Stimulated activated CD4-positive, alpha-beta T cell treated with anti-CD3 and anti-CD28 coated beads, Interleukin-1b, Interleukin-23, amount 100 ng/mL, for 4 hours (primary cell): ENCODE measurements at regions not wholly inside any gene's neighbourhood (a gene's known extent, or its start where the extent isn't known, plus 50 kb on each side); places are given as distances from the start of the nearest gene placed in this dataset.

Experiments used
- DNase-seq, 2 donors: peaks; one replicate each; pipeline ENCODE4 v3.0.0-alpha.2; 2020; ENCODE audit warnings: low read depth in 2 of 2

DNA sequence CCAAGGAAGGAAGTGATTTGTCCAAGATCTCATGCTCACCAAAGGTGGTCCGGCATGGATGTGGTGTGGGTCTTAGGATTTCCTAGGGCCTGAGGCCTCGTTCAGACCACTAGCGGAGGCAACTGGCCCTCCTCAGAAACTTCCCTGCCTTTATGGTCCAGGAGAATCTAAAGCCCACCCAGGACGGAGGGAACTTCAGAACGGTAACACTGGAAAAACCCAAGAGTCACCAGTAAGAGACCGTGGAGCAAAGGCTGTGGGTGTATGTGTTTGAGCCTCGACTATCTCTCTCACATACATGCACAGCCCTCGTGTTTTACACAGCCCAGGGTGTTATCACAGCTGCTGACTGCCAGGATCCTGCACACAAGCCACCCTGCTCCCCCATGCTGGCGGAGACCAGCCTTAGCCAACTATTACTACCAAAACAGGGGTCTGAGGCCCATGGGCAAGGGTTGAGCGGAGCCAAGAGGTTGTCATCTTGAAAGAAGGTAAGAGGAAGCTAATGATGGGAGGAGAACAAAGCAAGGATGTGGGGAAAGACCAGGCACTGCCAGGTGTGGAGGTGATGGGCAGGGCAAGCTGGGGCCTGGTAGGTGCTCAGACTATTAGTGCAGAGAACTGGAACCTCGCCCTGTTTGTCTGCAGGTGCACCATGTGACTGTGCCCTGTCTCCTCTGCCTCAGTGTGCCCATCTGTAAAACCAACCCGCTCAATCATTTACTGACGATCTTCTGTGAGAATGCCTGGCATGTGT is 170.2 kb upstream of the ZMIZ1 start:
- DNase-seq: no peak

DNA sequence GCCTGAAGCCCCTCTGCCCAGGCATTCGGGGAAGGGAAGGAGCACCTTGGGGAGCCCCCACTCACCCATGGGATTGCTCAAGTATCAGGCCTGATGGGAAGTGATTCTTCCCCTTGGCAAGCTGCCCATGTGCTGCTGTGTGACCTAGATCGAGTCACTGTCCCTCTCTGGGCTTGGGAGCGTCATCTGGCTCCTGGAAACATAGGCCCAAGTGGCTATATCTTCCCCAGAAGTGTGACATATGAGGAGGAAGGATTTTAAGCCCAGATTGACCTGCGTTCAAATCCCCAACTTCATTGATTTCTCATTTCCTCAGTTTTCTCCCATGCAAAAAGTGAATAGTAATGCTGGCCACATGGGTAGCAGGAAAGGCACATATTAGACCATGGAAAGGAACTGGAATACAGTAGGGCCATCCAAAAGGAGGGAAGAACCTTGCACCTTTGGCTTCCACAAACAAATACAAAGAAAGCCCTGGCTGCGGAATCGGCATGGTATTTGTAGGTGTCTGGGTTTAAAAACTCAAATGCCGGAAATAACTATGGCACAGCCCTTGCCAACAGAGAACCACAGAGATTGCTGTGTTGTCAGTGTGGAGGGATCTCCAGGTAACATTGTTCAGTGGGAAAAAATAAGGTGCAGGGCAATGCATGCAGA is 169.5 kb upstream of the ZMIZ1 start:
- DNase-seq: no peak

- DNase-seq: no peak
Observed at GRCh38 chr10:78899996-78900714, 168.6 kb upstream of the ZMIZ1 start.

DNA sequence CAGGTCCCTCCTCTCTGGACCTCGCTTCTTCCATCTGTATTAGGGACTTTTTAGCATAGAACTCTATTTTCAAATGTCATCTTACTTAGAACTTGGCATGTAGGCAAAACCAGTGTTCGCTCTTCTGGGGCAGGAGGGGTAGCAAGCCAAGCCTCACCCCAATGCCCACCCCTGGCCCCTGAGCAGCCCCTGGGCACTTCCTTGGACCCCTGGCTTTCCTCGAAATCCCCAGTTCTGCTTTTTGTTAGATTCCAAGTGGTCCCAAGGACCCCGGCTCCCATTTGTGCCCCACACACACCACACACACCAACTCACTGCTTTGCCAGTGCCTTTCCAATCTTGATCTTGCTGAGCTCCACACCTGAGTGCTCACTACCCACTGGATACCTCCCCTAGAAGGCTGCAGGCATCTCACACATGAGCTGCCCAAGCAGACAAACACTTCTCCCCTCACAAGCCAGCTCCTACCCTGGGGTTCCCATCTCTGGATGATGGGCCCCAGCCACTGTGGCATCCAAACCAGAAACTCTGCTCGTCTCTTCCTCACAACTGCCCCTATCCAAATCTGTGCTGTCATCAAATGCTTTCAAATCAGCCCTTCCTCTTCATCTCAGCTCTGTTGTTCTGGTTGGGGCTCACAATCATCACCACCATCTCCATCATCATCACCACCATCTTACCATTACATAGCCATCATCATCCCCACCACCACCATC is 167.9 kb upstream of the ZMIZ1 start:
- DNase-seq: no peak

DNA sequence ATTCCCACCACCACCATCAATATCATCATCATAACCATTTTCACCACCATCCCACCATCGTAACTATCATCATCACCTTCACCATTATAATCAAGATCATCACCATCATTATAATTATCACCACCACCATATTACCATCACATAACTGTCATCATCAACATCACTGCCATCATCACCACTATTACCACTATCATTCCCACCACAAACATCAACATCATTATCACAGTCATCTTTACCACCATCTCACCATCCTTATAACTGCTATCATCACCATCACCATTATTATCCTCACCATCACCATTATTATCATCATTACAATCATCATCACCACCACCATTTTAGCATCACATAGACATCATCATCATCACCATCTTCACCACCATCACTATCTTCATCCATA is 167.1 kb upstream of the ZMIZ1 start:
- DNase-seq: no peak

GRCh38 chr10:78902815-78903214 is 166.0 kb upstream of the ZMIZ1 start:
- DNase-seq: no peak

- DNase-seq: no peak
Observed at GRCh38 chr10:78903341-78903940, 165.3 kb upstream of the ZMIZ1 start.

DNA sequence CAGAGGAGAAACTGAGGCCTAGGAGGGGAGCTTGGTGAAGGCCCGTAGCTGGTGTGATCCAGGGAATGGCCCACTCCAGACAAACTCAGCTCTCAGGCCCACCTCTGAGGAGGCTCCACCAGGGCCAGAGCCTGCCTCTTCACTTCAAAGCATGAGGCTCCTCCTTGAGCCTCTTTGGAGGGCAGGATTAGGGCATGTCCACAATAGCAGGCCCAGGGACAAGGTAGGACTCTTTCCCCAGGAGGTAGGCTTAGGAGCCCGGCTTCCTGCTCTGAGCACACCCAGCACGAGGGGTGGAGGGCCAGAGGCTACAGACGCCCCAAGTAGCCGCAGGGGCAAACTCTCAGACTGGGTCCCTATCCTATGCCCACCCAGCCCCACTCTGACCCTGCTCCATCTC is 164.6 kb upstream of the ZMIZ1 start:
- no peak for DNase-seq

DNA sequence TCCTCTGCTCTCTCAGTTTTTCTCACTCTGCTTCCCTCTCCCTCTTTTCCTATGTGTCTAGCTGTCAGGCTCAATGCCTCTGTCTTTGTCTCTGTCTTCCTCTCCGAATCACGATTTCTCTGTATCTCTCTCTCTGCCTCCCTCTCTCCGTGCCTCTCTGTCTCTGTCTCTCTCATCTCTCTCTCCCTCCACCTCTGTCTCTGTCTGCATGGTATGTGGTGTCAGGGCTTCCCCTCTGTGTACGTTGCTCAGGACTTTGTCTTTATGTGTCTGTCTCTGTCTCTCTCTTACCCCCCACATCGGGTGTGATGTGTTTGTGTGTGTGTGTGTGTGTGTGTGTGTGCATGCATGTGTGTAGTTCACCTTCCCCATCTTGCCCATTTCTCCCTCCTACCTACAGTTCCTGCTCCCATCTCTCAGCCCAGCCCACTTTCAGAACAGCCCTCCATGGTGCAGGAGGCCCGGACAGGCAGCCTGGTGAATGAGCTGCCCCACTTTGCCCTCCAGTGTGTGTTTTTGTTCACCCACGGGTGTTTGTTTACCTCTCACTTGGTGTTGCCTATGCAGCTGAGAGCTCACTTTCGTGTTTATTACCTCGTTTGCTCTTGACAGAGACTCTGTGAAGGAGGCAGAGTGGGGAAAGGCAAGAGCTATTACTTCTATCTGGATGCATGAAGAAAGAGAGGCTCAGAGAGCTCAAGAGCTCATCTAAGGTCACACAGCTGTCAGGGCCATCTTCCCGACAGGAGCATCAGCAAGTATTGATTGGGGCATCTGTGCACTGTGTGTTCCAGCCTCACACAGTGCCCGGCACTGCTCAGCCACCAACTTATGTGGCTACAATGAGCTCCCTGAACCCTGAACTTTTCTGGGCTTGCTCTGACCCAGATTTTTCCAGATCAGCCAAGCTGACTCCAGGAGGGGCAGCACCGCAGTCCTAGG is 163.5 kb upstream of the ZMIZ1 start:
- DNase-seq: no peak

DNA sequence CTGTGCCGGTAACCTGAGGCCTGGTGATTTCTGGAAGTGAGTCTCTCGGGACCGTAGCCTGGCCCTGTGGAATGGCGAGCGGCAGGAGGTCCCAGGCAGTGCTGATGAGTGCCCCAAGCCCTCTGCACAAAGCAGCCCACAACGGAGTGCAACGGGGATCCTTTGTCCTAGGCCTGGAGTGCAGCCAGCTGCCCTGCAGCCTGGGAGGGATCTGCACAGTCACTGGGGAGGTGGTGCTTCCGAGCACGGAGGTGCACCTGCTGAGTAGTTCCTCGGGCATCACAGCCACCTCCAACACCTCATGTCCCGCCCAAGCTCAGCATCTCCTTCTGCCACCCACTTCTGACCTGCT is 162.8 kb upstream of the ZMIZ1 start:
- DNase-seq: no peak

- no peak for DNase-seq
Observed at GRCh38 chr10:78906734-78907390, 161.9 kb upstream of the ZMIZ1 start.

DNA sequence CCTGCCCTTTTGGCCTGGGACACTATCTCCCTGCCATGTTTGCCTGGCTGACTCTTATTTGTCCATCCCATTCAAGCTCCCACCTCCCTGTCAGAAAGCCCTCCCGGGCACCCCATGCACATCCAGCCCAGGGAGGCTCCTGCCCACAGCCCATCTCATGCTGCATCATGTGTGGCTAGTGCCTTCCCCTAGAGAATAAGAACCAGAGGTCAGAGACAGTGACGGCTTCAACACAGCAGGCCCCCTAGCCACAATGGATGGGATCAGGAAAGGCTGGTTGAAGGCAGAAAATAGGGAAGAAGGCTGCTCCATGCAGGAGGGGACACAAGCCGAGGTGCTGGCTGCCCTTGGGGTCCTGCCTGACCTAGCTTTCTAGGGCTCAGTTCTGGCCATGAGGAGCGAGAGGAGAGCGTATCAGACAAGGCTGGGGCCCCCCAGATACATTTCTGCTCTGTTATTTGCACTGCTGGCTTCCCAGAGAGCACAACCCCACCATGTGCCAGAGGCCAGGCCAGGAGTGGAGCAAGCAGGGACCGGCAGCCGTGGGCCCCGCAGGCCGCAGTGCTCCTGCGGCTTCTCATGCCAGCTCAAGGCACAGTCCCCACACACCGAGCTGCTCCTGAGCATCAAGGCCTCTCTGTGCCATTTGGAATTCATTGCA is 161.1 kb upstream of the ZMIZ1 start:
- no peak for DNase-seq

- no peak for DNase-seq
Observed at GRCh38 chr10:78909221-78909620, 159.5 kb upstream of the ZMIZ1 start.

DNA sequence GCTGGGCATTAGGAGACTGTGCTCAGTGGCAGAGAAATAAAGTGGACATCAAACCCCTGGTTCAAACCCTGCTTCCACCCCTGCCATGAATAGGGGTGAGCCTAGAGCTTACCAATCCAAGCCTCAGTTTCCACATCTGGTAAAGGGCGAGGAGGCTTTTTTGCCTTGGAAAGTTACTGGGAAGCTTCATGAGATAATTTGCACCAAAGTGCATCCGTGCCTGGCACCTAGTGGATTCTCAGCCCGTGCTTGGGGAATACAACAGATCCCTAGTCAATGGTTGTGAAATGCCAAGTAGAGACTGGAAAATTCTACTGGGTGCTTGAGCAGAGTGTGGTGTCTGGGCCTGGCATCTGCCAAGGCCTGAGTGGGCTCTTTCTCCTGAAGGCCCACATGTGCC is 158.7 kb upstream of the ZMIZ1 start:
- no peak for DNase-seq

DNA sequence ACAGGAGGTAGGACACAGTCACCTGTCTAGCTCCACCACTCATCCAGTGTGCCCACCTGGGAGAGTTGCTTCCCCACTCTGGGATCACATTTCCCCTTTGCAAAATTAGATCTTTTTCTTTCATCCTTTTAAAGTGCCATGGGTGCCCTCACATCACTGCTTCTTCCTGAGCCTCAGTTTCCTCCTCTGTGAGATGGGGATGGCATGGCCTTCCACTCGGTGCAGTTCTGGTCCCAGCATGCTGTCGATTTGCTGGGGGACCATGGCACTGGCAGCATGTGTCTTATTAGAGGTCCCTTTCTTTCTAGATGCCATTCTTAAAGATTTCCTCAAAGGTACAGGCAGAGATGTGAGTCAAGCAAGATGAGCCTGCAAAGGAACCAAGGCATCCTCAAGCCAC is 158.3 kb upstream of the ZMIZ1 start:
- DNase-seq: no peak

DNA sequence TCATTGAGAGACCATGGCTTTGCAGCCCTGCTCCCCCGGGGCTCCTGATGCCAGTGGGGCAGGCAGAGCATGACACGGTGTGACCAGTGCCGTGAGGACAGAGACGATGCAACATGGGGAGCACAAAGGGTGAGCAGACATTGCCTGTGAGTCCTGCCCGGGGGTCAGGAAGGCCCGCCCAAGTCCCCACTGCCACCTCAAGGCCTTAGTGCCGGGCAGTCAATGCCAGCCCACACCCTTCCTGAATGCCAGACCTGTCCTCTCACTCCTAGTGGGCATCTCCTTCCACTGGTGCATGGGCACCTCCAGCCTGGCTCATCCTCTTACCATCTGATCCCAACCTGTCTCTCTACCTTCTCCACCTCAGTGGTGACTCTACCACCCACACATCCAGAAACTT is 157.9 kb upstream of the ZMIZ1 start:
- DNase-seq: no peak

GRCh38 chr10:78911533-78912340 is 157.0 kb upstream of the ZMIZ1 start:
- no peak for DNase-seq

GRCh38 chr10:78912361-78913218 is 156.2 kb upstream of the ZMIZ1 start:
- no peak for DNase-seq
